ENCODE measurements at regions not wholly inside any gene's neighbourhood (a gene's known extent, or its start where the extent isn't known, plus 50 kb on each side); places are given as distances from the start of the nearest gene placed in this dataset.
A peak's percentile ranks its signal among the peaks of the same experiment; 100 is the strongest.

GRCh38 chr9:87167161-87167560 lies 219.9 kb upstream of the GAS1 start:
- TF ChIP-seq, protein P1, sequence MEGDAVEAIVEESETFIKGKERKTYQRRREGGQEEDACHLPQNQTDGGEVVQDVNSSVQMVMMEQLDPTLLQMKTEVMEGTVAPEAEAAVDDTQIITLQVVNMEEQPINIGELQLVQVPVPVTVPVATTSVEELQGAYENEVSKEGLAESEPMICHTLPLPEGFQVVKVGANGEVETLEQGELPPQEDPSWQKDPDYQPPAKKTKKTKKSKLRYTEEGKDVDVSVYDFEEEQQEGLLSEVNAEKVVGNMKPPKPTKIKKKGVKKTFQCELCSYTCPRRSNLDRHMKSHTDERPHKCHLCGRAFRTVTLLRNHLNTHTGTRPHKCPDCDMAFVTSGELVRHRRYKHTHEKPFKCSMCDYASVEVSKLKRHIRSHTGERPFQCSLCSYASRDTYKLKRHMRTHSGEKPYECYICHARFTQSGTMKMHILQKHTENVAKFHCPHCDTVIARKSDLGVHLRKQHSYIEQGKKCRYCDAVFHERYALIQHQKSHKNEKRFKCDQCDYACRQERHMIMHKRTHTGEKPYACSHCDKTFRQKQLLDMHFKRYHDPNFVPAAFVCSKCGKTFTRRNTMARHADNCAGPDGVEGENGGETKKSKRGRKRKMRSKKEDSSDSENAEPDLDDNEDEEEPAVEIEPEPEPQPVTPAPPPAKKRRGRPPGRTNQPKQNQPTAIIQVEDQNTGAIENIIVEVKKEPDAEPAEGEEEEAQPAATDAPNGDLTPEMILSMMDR (IDR thresholded peaks at IDR 0.05), result peak; percentile 20; the same call in 1 of the 2 replicates

- TF ChIP-seq, protein P1 (IDR thresholded peaks at IDR 0.05), result no peak
Observed at GRCh38 chr9:87167582-87167981, 220.3 kb upstream of the GAS1 start.

- TF ChIP-seq, protein P1 (IDR thresholded peaks at IDR 0.05), result no peak
Observed at GRCh38 chr9:87178302-87178701, 231.0 kb upstream of the GAS1 start.

- TF ChIP-seq, protein P1 (IDR thresholded peaks at IDR 0.05), result no peak
Observed at GRCh38 chr9:87179553-87180340, 232.4 kb upstream of the GAS1 start.

- TF ChIP-seq, protein P1 (IDR thresholded peaks at IDR 0.05), result no peak
Observed at GRCh38 chr9:87180361-87180760, 233.1 kb upstream of the GAS1 start.

- TF ChIP-seq, protein P1 (IDR thresholded peaks at IDR 0.05), result no peak
Observed at GRCh38 chr9:87180841-87181240, 233.5 kb upstream of the GAS1 start.

DNA sequence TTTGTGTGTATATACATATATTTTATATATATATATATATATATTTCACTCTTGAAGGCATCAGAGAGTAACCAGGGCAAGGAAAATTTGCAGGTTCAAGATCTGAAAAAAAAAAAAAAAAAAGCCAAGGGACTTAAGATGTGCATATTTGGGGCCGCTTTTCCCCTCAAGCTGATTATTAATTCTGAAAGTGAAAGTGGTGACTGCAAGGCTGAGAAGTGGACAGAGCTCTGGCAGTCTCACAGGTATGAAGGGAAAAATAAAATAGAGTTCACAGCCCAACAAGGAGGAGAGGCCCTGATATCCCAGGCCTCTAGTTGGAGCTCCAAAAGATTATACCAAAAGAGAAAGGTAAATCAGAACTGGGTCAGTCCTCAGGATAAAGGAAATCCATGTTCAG lies 234.4 kb upstream of the GAS1 start:
- TF ChIP-seq, protein P1 (IDR thresholded peaks at IDR 0.05), result no peak
